ENCODE measurements at regions not wholly inside any gene's neighbourhood (a gene's known extent, or its start where the extent isn't known, plus 50 kb on each side); places are given as distances from the start of the nearest gene placed in this dataset.

DNA sequence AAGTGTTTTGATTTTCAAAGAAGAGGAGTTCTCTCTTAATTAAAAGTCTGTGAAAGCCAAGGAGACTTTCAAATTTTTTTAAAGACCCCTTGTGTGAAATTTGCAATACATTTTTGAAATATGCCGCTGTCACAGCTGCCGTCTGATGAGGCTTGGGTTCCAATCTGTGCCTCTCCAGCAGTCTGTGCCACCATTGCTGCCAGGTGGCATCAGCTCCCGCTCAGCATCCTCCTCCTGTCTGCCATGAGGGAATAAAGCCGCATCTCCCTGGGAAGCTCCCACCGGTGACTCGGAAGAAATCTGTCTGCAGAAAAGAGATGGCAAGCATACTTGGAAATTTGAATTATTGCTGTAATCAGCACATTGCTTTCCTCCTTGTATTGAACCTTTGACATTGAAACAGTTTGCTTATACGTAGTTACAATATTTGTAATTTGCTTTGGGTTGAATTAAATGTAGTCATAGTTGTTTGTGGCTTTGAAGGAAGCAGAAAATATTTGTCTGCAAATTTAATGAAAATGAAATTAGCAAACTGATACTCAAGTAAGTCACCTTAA is 145.7 kb upstream of the SNX2 start:
- Histone ChIP-seq H3K9me3 (replicated peaks; ENCODE audit: insufficient read depth, low read length) (no peaks in the 10 kb centered on the region), H3K4me3 (ENCODE audit: low read length) (no peak overlapping the region), H3F3A (ENCODE audit: insufficient read depth, low read length) (no peaks in the 10 kb centered on the region), H3K9ac (ENCODE audit: low read length) (no peak overlapping the region), H4K20me1 (ENCODE audit: insufficient read depth, low read length) (no peaks in the 10 kb centered on the region), H3K79me2 (ENCODE audit: low read length) (no peaks in the 10 kb centered on the region), H3K9me2 (replicated peaks; ENCODE audit: insufficient read depth, low read length) (no peaks in the 10 kb centered on the region), H3K27me3 (replicated peaks; ENCODE audit: insufficient read depth, low read length) (no peaks in the 10 kb centered on the region), H3K36me3 (replicated peaks; ENCODE audit: insufficient read depth, low read length) (no peaks in the 10 kb centered on the region), H2AFZ (ENCODE audit: low read length) (no peak overlapping the region), H3K4me1 (ENCODE audit: low read length) (no peaks in the 10 kb centered on the region), H3K27ac (ENCODE audit: low read length) (no peak overlapping the region), H3K4me2 (ENCODE audit: low read depth, low read length) (no peak overlapping the region)
- TF ChIP-seq EZH2 (optimal IDR thresholded peaks at IDR 0.05; ENCODE audit: low read depth, low read length) (no peak), EZH2phosphoT487 (IDR thresholded peaks at IDR 0.05; ENCODE audit: low read length) (no peak)
- TF ChIP-seq, protein P1, sequence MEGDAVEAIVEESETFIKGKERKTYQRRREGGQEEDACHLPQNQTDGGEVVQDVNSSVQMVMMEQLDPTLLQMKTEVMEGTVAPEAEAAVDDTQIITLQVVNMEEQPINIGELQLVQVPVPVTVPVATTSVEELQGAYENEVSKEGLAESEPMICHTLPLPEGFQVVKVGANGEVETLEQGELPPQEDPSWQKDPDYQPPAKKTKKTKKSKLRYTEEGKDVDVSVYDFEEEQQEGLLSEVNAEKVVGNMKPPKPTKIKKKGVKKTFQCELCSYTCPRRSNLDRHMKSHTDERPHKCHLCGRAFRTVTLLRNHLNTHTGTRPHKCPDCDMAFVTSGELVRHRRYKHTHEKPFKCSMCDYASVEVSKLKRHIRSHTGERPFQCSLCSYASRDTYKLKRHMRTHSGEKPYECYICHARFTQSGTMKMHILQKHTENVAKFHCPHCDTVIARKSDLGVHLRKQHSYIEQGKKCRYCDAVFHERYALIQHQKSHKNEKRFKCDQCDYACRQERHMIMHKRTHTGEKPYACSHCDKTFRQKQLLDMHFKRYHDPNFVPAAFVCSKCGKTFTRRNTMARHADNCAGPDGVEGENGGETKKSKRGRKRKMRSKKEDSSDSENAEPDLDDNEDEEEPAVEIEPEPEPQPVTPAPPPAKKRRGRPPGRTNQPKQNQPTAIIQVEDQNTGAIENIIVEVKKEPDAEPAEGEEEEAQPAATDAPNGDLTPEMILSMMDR (IDR thresholded peaks at IDR 0.05; ENCODE audit: low read length) = no peak
- DNase-seq = no peak

GRCh38 chr5:122638581-122638980 is 136.3 kb upstream of the SNX2 start:
- H4K20me1 ChIP-seq (ENCODE audit: insufficient read depth, low read length) = no peaks in the 10 kb centered on the region
- no peak overlapping the region for H3K9ac ChIP-seq (ENCODE audit: low read length)
- H3K4me3 ChIP-seq (ENCODE audit: low read length) = no peak overlapping the region
- no peak overlapping the region for H3K27ac ChIP-seq (ENCODE audit: low read length)
- H3K4me2 ChIP-seq (ENCODE audit: low read depth, low read length) = no peak overlapping the region
- DNase-seq = no peak
- no peaks in the 10 kb centered on the region for H3K9me3 ChIP-seq (replicated peaks; ENCODE audit: insufficient read depth, low read length)
- no peak overlapping the region for H2AFZ ChIP-seq (ENCODE audit: low read length)
- H3K9me2 ChIP-seq (replicated peaks; ENCODE audit: insufficient read depth, low read length) = no peaks in the 10 kb centered on the region
- no peaks in the 10 kb centered on the region for H3K4me1 ChIP-seq (ENCODE audit: low read length)
- H3K27me3 ChIP-seq (replicated peaks; ENCODE audit: insufficient read depth, low read length) = no peaks in the 10 kb centered on the region
- H3F3A ChIP-seq (ENCODE audit: insufficient read depth, low read length) = no peaks in the 10 kb centered on the region
- TF ChIP-seq EZH2 (optimal IDR thresholded peaks at IDR 0.05; ENCODE audit: low read depth, low read length) (no peak), EZH2phosphoT487 (IDR thresholded peaks at IDR 0.05; ENCODE audit: low read length) (no peak)
- TF ChIP-seq, protein P1 (IDR thresholded peaks at IDR 0.05; ENCODE audit: low read length) = no peak
- H3K36me3 ChIP-seq (replicated peaks; ENCODE audit: insufficient read depth, low read length) = no peaks in the 10 kb centered on the region
- H3K79me2 ChIP-seq (ENCODE audit: low read length) = no peaks in the 10 kb centered on the region

GRCh38 chr5:122639033-122639432 is 135.8 kb upstream of the SNX2 start:
- Histone ChIP-seq H3K36me3 (replicated peaks; ENCODE audit: insufficient read depth, low read length) (no peaks in the 10 kb centered on the region), H2AFZ (ENCODE audit: low read length) (no peak overlapping the region), H3K9me3 (replicated peaks; ENCODE audit: insufficient read depth, low read length) (no peaks in the 10 kb centered on the region), H3K9ac (ENCODE audit: low read length) (no peak overlapping the region), H3K27ac (ENCODE audit: low read length) (no peak overlapping the region), H3F3A (ENCODE audit: insufficient read depth, low read length) (no peaks in the 10 kb centered on the region), H4K20me1 (ENCODE audit: insufficient read depth, low read length) (no peaks in the 10 kb centered on the region), H3K9me2 (replicated peaks; ENCODE audit: insufficient read depth, low read length) (no peaks in the 10 kb centered on the region), H3K4me3 (ENCODE audit: low read length) (no peak overlapping the region), H3K4me1 (ENCODE audit: low read length) (no peaks in the 10 kb centered on the region), H3K79me2 (ENCODE audit: low read length) (no peaks in the 10 kb centered on the region), H3K4me2 (ENCODE audit: low read depth, low read length) (no peak overlapping the region), H3K27me3 (replicated peaks; ENCODE audit: insufficient read depth, low read length) (no peaks in the 10 kb centered on the region)
- TF ChIP-seq EZH2phosphoT487 (IDR thresholded peaks at IDR 0.05; ENCODE audit: low read length) (no peak), EZH2 (optimal IDR thresholded peaks at IDR 0.05; ENCODE audit: low read depth, low read length) (no peak)
- TF ChIP-seq, protein P1 (IDR thresholded peaks at IDR 0.05; ENCODE audit: low read length) = no peak
- no peak for DNase-seq

All from MM.1S (cell line).